HL-60/S4 treated with phorbol 12-myristate 13-acetate at 8.2 ng/mL for 4 days and 3 days (cell line): ENCODE measurements at regions not wholly inside any gene's neighbourhood (a gene's known extent, or its start where the extent isn't known, plus 50 kb on each side); places are given as distances from the start of the nearest gene placed in this dataset.
"Not testable (repeated sequence)": the region's sequence is repeated elsewhere in the genome, so short reads cannot be mapped to it uniquely, and the experiment has no call there.

Source experiments
- in situ Hi-C: fragments of 300-500 bp; cut with MboI; formaldehyde crosslinking; loops from 2 replicates; pipeline ENCODE4 v1.15.0; 2022; ENCODE audit warnings: low sequenced_read_pairs

DNA sequence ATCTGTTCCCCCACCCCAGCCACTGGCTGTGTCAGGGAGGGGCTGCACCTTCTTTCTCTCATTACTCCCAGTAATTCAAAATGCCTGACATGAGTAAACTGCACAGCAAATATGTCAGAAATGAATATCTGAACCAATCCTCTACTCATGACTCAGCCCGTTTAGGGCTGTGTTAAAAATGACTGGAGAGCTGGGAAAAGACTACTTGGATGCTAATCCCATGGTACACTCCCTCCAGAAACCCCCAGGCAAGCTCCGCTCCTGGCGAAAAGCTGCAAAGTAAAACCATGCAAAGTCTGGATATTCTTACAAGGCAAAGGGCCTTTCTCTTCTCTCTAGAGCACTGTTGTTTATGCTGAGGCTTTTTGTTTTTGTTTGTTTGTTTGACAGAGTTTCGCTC, 448.1 kb upstream of the DYNLRB2 start:
- in situ Hi-C loops: no loop called here

DNA sequence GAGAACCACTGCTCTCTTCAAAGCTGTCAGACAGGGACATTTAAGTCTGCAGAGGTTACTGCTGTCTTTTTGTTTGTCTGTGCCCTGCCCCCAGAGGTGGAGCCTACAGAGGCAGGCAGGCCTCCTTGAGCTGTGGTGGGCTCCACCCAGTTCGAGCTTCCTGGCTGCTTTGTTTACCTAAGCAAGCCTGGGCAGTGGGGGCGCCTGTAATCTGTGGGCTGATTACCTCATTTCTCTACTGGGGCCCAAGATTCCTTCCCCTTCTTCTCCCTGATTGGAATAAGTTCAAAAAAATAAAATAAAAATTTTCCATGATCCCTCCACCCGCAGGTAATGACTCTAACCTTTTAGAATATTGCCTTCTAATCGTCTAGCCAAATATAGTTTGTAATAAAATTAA, 449.3 kb upstream of the DYNLRB2 start:
- in situ Hi-C loops: not testable (repeated sequence)

DNA sequence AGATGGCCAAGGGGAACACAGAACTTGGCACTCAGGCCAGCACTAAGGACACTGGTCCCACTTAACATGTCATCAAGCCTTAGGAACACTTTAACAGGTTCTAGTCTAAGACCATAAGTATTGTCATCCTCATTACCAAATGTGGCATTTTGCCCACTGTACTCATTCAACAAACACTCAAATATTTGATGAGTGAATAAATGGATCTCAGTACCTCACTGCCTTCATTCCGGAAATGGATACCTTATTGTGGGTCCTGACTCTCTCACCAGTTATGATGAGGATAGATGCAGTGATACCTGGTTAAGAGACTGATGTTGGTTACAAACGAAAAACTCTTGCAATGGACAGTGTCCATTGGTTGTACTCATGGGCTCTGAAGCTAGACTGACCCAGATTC, 455.2 kb upstream of the DYNLRB2 start:
- in situ Hi-C loops: no loop called here

DNA sequence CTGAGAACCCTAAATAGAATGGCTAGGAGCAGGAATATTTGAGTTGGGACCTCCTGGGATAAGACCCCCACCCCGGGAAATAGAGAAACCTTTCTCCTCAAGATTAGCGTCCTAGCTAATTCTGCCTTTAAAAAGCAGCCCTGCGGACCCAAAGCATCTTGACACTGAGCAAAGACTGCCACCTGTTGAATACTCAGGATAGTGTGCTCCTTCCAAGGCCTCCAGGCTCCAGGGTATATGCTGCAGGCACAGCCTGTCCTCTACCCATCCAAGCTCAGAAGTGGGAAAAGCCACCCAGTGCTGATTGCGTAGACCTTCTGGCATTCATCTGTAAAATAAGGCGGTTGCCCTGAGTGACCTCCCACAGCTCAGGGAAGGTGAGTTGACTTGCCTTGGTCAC, 456.2 kb upstream of the DYNLRB2 start:
- in situ Hi-C loops: no loop called here

DNA sequence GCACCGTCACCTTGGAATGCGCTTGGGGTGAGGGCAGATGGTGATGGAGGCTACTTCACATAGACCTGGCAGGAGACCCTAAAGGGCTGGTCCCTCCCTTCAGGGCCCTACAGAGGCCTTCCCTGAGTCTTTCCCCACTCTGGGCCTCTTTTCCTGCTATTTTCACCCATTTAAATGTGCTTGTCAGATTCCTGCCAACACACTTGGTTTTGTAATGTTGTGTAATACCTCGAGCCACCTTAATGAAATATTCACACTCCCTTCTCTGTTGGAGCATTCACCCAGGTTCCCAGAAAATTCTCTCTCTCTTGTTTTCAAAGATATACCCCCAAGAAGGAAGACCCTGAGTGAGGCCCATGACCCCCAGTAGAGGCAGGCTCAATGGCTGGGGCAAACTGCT, 456.6 kb upstream of the DYNLRB2 start:
- in situ Hi-C loops: no loop called here

DNA sequence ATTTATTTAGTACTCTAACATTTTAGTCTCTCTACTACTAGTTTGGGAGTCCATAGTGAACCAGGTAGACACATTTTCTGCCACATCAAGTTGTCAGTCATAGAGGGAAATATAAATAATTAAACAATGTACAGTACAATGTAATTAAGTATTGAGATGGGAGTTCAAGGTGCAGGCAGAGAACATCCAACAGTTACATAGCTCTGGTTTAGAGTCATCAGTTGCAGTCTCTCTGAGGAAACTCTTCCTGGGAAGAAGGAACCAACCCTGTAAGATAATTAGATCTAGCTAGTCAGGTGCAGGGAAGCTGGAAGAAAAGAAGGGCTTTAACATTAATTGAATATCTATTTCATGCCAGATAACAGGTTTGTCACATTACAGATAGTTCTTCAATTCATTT, 457.9 kb upstream of the DYNLRB2 start:
- in situ Hi-C loops: no loop called here

- in situ Hi-C loops: no loop called here
Measured at GRCh38 chr16:80081846-80082245, 458.9 kb upstream of the DYNLRB2 start.

GRCh38 chr16:80080287-80080851, 460.4 kb upstream of the DYNLRB2 start:
- in situ Hi-C loops: no loop called here

DNA sequence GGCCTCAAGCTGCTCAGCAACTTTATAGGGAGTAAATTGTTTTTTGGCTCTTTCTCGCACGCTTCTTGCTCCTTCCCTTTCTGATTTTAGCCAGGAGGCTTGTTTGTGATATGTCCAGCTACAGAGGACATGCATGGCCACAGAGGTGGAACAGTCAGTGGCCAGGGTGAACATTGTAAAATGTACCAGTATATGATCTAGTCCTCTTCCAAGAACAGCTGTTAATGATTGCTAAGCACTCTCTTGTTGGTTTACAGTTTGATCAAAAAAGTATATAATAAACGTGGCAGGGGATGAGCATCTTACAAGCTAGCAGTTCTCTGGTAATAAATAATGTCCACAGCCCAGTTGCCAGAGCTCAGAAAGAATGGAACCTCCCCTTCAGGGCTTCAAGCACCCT, 461.7 kb upstream of the DYNLRB2 start:
- in situ Hi-C loops: no loop called here

DNA sequence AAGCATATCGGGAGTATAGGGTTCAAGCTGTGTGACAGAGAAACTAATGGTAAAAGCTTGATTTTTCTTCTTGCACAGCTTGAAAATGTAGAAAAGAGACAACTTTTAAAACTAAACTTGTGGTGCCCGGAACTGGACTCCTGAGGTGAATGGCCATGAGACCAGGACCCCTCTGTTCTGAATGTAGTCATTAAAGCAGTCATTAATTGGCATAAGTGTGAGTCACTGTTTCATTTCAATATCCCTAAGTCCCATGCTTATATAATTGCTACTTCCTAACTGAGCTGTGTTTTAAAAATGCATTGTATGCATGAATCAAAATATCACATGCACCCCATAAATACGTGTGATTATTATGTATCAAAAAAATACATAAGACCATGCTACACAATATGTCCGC, 463.1 kb upstream of the DYNLRB2 start:
- in situ Hi-C loops: no loop called here

- in situ Hi-C loops: no loop called here
Measured at GRCh38 chr16:80074329-80074728, 466.5 kb upstream of the DYNLRB2 start.

- in situ Hi-C loops: no loop called here
Measured at GRCh38 chr16:80071964-80072456, 468.8 kb upstream of the DYNLRB2 start.

DNA sequence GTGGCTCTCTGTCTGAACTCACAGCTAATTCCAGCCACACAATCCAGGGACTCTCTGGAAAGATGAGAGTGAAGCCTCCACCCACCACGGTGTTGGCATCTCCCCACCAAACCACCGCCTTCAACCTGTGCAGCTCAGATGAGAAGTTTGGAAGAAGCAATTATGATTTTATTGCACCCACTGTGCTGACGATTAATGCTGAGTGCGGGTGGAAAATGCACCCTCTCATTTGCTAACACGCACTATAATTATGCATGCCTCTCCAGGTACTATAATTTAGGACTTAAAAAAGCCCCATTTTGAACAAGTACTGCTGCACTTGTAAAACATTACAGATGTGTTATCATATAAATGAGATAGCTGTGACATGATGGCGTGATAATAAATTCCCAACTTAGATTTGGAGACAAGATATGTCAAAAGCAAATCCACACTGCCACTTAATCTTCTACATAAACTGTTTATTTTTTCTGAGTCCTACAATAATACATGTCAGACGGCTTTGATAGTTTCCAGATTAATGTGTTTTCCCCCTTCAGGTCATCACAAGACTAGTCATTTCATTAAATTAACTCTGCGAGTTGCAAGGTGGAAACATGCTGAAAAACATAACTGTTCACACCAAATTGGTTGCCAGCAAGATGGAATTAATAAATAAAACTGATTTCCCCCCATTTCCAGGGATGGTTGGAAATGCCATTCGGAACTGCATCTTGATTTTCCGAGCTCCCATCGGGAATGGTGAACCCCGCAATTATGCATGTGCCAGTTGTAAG, 466.5 kb upstream of the MAF start:
- in situ Hi-C loops: no loop called here

DNA sequence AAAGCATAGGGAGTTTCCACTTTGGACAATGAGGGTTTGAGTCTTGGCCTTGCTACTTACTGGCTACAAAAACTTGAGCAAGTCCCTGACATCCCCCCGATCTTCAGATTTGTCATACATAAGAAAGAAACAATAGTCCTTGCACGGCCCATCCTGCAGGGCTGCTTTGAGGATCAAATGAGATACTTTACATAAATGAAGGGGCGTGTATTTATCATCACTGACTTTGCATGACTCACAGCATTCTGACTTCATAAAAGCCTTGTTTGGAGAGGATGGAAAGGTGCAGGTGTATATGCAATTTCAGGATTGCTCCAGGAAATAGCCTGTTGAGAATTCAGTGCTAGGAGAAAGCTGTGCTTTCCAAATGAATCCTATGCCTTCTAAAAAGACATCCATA, 465.0 kb upstream of the MAF start:
- in situ Hi-C loops: no loop called here

GRCh38 chr16:80063713-80064069, 463.2 kb upstream of the MAF start:
- in situ Hi-C loops: no loop called here

DNA sequence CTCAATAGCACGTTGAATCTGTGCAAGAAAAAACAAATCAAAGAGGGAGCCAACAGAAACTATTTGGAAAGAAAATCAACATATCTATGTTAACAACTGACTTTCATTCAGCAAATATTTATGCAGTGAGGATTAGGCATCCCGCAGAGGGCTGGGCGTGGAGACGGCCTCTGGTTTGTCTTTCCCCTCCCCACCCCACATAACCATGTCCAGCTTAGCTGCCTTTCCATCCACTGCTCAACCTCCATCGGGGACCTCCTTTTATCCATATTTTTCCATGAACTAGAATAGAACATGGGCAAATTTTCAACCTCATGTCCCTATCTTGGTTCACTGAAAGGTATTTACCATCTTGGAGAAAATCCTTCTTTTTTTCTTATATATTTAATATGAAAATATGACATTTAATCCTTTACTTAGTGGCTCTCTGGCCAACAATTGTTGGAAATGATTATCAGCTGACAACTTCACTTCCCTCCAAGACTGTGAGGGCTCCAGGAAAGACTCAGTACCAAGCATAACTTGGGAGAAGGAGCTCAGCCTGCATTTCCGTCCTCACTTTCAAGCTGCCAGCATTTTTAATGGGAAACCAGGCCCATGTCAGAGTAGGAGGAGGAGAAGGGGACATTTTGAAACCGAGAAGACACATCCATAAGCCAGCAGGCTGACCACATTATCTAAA, 462.6 kb upstream of the MAF start:
- in situ Hi-C loops: no loop called here

DNA sequence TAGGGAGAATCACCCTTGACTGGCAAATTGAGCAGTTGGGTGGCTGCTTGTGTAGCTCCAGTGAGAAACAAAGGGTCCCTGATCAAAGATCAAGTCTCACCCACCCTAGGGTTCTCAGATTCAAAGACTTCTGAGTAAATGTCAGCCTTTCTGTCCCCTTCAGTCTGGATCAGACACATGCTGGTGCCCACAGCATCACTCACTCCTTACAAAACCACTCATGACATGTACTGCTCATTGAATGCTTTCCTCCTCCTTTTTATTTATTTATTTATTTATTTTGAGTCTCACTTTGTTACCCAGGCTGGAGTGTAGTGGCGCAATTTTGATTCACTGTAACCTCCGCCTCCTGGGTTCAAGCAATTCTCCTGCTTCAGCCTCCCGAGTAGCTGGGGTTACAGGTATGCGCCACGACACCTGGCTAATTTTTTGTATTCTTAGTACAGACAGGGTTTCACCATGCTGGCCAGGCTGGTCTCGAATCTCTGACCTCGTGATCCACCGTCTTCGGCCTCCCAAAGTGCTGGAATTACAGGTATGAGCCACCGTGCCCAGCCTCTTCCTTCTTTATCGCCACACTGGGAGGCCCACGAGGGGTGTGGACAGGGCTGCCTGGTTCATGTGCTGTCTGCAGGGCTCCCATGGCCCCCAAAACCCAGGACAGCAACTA, 462.0 kb upstream of the MAF start:
- in situ Hi-C loops: no loop called here

- in situ Hi-C loops: no loop called here
Measured at GRCh38 chr16:80060470-80060869, 459.9 kb upstream of the MAF start.

- in situ Hi-C loops: no loop called here
Measured at GRCh38 chr16:80059836-80060235, 459.3 kb upstream of the MAF start.

DNA sequence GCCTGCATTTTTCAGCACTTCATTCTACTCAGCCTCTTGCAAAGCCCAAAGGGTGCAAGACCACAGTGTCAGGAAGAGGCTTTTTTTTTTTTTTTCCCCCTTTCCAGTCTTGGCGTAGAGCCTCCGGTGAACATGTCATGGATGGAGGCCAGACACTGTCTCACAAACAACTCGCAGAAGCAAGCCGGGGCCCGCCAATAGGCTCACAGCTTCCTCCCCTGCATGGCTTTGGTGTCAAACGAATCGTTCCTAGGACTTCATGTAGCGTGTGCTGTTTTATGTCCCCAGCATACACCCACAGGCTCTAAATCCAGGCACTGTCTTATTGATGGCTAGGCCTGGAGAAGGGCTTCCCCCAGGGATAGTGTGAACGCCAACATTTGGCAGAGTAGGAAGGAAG, 457.7 kb upstream of the MAF start:
- in situ Hi-C loops: no loop called here

- in situ Hi-C loops: no loop called here
Measured at GRCh38 chr16:80056324-80056723, 455.8 kb upstream of the MAF start.

DNA sequence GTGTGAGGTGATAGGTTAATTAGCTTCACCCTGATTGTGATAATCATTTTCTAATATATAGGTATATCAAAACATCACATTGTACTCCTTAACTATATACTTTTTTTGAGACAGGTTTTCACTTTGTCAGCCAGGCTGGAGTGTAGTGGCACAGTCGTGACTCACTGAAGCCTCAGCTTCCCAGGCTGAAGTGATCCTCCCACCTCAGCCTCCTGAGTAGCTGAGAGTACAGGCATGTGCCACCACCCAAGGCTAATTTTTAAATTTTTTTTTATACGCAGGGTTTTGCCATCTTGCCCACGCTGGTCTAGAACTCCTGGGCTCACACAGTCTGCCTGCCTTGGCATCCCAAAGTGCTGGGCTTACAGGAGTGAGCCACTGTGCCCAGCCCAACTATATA, 455.3 kb upstream of the MAF start:
- in situ Hi-C loops: no loop called here
